ENCODE measurements at regions not wholly inside any gene's neighbourhood (a gene's known extent, or its start where the extent isn't known, plus 50 kb on each side); places are given as distances from the start of the nearest gene placed in this dataset.
A peak's percentile ranks its signal among the peaks of the same experiment; 100 is the strongest.

DNA sequence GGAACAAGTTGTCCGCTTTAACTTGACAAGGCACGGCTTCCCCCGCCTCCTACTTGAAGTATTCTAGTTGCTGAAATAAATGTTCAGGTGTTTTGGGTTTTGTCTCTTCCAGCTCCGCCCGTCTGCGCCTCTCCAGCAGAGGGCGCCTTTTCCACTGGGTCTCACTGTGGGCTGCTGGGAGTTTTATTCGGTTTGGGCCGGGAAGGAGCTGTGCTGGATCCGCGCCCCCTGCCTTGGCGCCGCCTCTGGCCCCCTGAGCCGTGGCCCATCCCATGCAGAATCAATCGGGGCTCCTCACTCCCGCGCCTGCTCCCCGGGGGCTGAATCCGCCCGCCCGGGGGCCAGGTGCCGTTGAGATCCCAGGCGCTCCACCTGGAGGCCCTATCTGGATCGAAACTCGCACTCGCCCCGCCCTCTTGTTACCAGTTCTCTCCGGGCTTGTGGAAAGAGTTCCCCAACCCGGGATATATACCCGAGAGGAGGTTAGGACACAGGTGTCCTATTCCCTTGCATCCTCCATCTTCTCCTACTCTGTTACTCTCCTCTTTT, 51.0 kb upstream of the TCF21 start (continued):
- TF ChIP-seq, protein P1, sequence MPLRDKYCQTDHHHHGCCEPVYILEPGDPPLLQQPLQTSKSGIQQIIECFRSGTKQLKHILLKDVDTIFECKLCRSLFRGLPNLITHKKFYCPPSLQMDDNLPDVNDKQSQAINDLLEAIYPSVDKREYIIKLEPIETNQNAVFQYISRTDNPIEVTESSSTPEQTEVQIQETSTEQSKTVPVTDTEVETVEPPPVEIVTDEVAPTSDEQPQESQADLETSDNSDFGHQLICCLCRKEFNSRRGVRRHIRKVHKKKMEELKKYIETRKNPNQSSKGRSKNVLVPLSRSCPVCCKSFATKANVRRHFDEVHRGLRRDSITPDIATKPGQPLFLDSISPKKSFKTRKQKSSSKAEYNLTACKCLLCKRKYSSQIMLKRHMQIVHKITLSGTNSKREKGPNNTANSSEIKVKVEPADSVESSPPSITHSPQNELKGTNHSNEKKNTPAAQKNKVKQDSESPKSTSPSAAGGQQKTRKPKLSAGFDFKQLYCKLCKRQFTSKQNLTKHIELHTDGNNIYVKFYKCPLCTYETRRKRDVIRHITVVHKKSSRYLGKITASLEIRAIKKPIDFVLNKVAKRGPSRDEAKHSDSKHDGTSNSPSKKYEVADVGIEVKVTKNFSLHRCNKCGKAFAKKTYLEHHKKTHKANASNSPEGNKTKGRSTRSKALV (CRISPR knock-in tag; IDR thresholded peaks at IDR 0.05) = 0 out of 2 replicates have a peak, but pooled peaks have one; percentile 23
- no peak for TF ChIP-seq ZNF354B (CRISPR knock-in tag; IDR thresholded peaks at IDR 0.05)
- TF ChIP-seq, protein P2, sequence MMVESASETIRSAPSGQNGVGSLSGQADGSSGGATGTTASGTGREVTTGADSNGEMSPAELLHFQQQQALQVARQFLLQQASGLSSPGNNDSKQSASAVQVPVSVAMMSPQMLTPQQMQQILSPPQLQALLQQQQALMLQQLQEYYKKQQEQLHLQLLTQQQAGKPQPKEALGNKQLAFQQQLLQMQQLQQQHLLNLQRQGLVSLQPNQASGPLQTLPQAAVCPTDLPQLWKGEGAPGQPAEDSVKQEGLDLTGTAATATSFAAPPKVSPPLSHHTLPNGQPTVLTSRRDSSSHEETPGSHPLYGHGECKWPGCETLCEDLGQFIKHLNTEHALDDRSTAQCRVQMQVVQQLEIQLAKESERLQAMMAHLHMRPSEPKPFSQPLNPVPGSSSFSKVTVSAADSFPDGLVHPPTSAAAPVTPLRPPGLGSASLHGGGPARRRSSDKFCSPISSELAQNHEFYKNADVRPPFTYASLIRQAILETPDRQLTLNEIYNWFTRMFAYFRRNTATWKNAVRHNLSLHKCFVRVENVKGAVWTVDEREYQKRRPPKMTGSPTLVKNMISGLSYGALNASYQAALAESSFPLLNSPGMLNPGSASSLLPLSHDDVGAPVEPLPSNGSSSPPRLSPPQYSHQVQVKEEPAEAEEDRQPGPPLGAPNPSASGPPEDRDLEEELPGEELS (CRISPR knock-in tag; IDR thresholded peaks at IDR 0.05) = 0 out of 2 replicates have a peak, but pooled peaks have one; percentile 25
- no peak for TF ChIP-seq ZNF33A (CRISPR knock-in tag; IDR thresholded peaks at IDR 0.05; ENCODE audit: borderline replicate concordance)
- TF ChIP-seq, protein P3, sequence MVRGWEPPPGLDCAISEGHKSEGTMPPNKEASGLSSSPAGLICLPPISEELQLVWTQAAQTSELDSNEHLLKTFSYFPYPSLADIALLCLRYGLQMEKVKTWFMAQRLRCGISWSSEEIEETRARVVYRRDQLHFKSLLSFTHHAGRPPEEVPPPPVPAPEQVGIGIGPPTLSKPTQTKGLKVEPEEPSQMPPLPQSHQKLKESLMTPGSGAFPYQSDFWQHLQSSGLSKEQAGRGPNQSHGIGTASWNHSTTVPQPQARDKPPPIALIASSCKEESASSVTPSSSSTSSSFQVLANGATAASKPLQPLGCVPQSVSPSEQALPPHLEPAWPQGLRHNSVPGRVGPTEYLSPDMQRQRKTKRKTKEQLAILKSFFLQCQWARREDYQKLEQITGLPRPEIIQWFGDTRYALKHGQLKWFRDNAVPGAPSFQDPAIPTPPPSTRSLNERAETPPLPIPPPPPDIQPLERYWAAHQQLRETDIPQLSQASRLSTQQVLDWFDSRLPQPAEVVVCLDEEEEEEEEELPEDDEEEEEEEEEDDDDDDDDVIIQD (CRISPR knock-in tag; IDR thresholded peaks at IDR 0.05; ENCODE audit: low read depth) = peak; percentile 70
- TF ChIP-seq ELF3 (CRISPR knock-in tag; IDR thresholded peaks at IDR 0.05) = 0 out of 2 replicates have a peak, but pooled peaks have one; percentile 21
- peak; percentile 40; the same call in 1 of the 2 replicates for TF ChIP-seq ZFP90 (CRISPR knock-in tag; IDR thresholded peaks at IDR 0.05; ENCODE audit: borderline replicate concordance)
- TF ChIP-seq, protein P4, sequence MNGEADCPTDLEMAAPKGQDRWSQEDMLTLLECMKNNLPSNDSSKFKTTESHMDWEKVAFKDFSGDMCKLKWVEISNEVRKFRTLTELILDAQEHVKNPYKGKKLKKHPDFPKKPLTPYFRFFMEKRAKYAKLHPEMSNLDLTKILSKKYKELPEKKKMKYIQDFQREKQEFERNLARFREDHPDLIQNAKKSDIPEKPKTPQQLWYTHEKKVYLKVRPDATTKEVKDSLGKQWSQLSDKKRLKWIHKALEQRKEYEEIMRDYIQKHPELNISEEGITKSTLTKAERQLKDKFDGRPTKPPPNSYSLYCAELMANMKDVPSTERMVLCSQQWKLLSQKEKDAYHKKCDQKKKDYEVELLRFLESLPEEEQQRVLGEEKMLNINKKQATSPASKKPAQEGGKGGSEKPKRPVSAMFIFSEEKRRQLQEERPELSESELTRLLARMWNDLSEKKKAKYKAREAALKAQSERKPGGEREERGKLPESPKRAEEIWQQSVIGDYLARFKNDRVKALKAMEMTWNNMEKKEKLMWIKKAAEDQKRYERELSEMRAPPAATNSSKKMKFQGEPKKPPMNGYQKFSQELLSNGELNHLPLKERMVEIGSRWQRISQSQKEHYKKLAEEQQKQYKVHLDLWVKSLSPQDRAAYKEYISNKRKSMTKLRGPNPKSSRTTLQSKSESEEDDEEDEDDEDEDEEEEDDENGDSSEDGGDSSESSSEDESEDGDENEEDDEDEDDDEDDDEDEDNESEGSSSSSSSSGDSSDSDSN (CRISPR knock-in tag; IDR thresholded peaks at IDR 0.05) = peak; percentile 91
